Stimulated activated CD4-positive, alpha-beta T cell treated with anti-CD3 and anti-CD28 coated beads, Interleukin-4, amount 100 ng/mL, for 1 hour (primary cell): ENCODE measurements at regions not wholly inside any gene's neighbourhood (a gene's known extent, or its start where the extent isn't known, plus 50 kb on each side); places are given as distances from the start of the nearest gene placed in this dataset.
A peak's percentile ranks its signal among the peaks of the same experiment; 100 is the strongest.

Experiments
- DNase-seq: peaks from one replicate; pipeline ENCODE4 v3.0.0-alpha.2; 2020

GRCh38 chr13:50512474-50513299 is 330.8 kb downstream of the DLEU7 start:
- peak; percentile 28 for DNase-seq

GRCh38 chr13:50513300-50513877 is 330.1 kb downstream of the DLEU7 start:
- no peak for DNase-seq

GRCh38 chr13:50514249-50514648 is 329.2 kb downstream of the DLEU7 start:
- DNase-seq = no peak

GRCh38 chr13:50518131-50518530 is 325.4 kb downstream of the DLEU7 start:
- DNase-seq = no peak

GRCh38 chr13:50518781-50519201 is 324.7 kb downstream of the DLEU7 start:
- DNase-seq = no peak

- no peak for DNase-seq
Measured at GRCh38 chr13:50519866-50520265, 323.6 kb downstream of the DLEU7 start.

GRCh38 chr13:50521006-50521830 is 322.3 kb downstream of the DLEU7 start:
- DNase-seq = no peak

- no peak for DNase-seq
Measured at GRCh38 chr13:50521831-50522149, 321.7 kb downstream of the DLEU7 start.

GRCh38 chr13:50522506-50522905 is 321.0 kb downstream of the DLEU7 start:
- DNase-seq = no peak

GRCh38 chr13:50523307-50523706 is 320.2 kb downstream of the DLEU7 start:
- DNase-seq = no peak

- DNase-seq = no peak
Measured at GRCh38 chr13:50524560-50524959, 318.9 kb downstream of the DLEU7 start.

GRCh38 chr13:50526661-50527071 is 316.8 kb downstream of the DLEU7 start:
- no peak for DNase-seq

GRCh38 chr13:50527188-50527587 is 316.3 kb downstream of the DLEU7 start:
- no peak for DNase-seq

- DNase-seq = no peak
Measured at GRCh38 chr13:50527612-50528509, 315.6 kb downstream of the DLEU7 start.

GRCh38 chr13:50529154-50529882 is 314.2 kb downstream of the DLEU7 start:
- no peak for DNase-seq

- no peak for DNase-seq
Measured at GRCh38 chr13:50531917-50532899, 311.3 kb downstream of the DLEU7 start.

GRCh38 chr13:50535050-50535449 is 308.4 kb downstream of the DLEU7 start:
- no peak for DNase-seq

GRCh38 chr13:50537029-50537428 is 306.5 kb downstream of the DLEU7 start:
- no peak for DNase-seq

GRCh38 chr13:50539791-50540530 is 303.5 kb downstream of the DLEU7 start:
- no peak for DNase-seq

- no peak for DNase-seq
Measured at GRCh38 chr13:50543141-50543540, 300.4 kb downstream of the DLEU7 start.
